ENCODE measurements at regions not wholly inside any gene's neighbourhood (a gene's known extent, or its start where the extent isn't known, plus 50 kb on each side); places are given as distances from the start of the nearest gene placed in this dataset.

DNA sequence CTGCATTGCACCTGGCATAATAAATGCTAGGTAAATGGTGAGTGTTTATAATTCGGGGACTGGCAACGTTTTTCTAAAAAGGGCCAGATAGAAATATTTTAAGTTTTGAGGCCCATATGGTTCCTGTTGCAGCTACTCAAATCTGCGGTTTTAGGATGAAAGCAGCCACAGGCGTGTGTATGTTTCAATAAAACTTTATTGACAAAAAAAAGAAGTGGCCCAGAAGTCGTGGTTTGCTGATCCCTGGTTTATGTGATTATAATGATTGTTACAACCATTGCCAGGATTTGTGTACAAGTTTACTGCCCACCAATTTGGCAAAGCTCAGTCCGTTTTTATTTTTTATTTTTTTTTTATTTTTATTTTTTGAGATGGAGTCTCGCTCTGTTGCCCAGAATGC, 536.1 kb downstream of the XYLT1 start:
- TF ChIP-seq EZH2 (IDR thresholded peaks at IDR 0.05; ENCODE audit: insufficient read depth, poor library complexity, severe bottlenecking) (no peak), EZH2phosphoT487 (IDR thresholded peaks at IDR 0.05; ENCODE audit: insufficient read depth, low read depth) (no peak)
